ENCODE measurements at regions not wholly inside any gene's neighbourhood (a gene's known extent, or its start where the extent isn't known, plus 50 kb on each side); places are given as distances from the start of the nearest gene placed in this dataset.
"Not testable (repeated sequence)": the region's sequence is repeated elsewhere in the genome, so short reads cannot be mapped to it uniquely, and the experiment has no call there.

GRCh38 chr1:43014579-43014978 lies 55.9 kb upstream of the SLC2A1 start:
- H3K4me3 Mint-ChIP-seq; H3K27ac ChIP-seq (ENCODE audit: low read depth, low read length); ATAC-seq; H3K4me3 ChIP-seq (ENCODE audit: low read length); H3K36me3 ChIP-seq (ENCODE audit: control insufficient read depth in 2 of 3, insufficient read depth in 3 of 3, low read length in 3 of 3); H3K27me3 ChIP-seq (ENCODE audit: control insufficient read depth in 2 of 2, insufficient read depth in 2 of 2, low read length in 2 of 2); intact Hi-C loops (cut with micrococcal nuclease); H3K9me3 ChIP-seq (ENCODE audit: control insufficient read depth in 2 of 3, low read length in 3 of 3); H3K4me1 ChIP-seq (ENCODE audit: control insufficient read depth in 2 of 2, insufficient read depth in 2 of 2, low read length in 2 of 2); DNase-seq; H3K27ac Mint-ChIP-seq; POLR2A ChIA-PET; H3K9me3 Mint-ChIP-seq; H3K36me3 Mint-ChIP-seq; CTCF ChIA-PET; H3K4me1 Mint-ChIP-seq: not testable (repeated sequence)
- H3K27me3 Mint-ChIP-seq = peaks cover 0 to 49% (median 0%) of the 10 kb centered on the region in 5 donors

GRCh38 chr1:43011020-43011419 lies 52.4 kb upstream of the SLC2A1 start:
- Histone ChIP-seq H3K36me3 (ENCODE audit: control insufficient read depth in 2 of 3, insufficient read depth in 3 of 3, low read length in 3 of 3) (no peaks in the 10 kb centered on the region), H3K27me3 (ENCODE audit: control insufficient read depth in 2 of 2, insufficient read depth in 2 of 2, low read length in 2 of 2) (peaks cover 0 to 2% of the 10 kb centered on the region in 2 donors), H3K27ac (ENCODE audit: low read depth, low read length) (no peak overlapping the region), H3K4me1 (ENCODE audit: control insufficient read depth in 2 of 2, insufficient read depth in 2 of 2, low read length in 2 of 2) (no peaks in the 10 kb centered on the region), H3K9me3 (ENCODE audit: control insufficient read depth in 2 of 3, low read length in 3 of 3) (no peaks in the 10 kb centered on the region), H3K4me3 (ENCODE audit: low read length) (no peak overlapping the region)
- Mint-ChIP-seq H3K36me3 (no peaks in the 10 kb centered on the region), H3K27me3 (peaks cover 0 to 33% (median 0%) of the 10 kb centered on the region in 5 donors), H3K4me3 (no peak overlapping the region), H3K4me1 (peaks cover 0 to 1% (median 0%) of the 10 kb centered on the region in 7 donors), H3K27ac (no peak overlapping the region), H3K9me3 (no peaks in the 10 kb centered on the region)
- intact Hi-C loops (cut with micrococcal nuclease) = no loop called here
- ATAC-seq (no peak), DNase-seq (no peak)
- CTCF ChIA-PET = no interaction called here
- POLR2A ChIA-PET = no interaction called here

- ChIA-PET POLR2A (no interaction called here), CTCF (no interaction called here)
- DNase-seq (no peak), ATAC-seq (no peak)
- Histone ChIP-seq H3K4me1 (ENCODE audit: control insufficient read depth in 2 of 2, insufficient read depth in 2 of 2, low read length in 2 of 2) (no peaks in the 10 kb centered on the region), H3K4me3 (ENCODE audit: low read length) (no peak overlapping the region), H3K27ac (ENCODE audit: low read depth, low read length) (no peak overlapping the region), H3K27me3 (ENCODE audit: control insufficient read depth in 2 of 2, insufficient read depth in 2 of 2, low read length in 2 of 2) (peaks cover 0 to 2% of the 10 kb centered on the region in 2 donors), H3K9me3 (ENCODE audit: control insufficient read depth in 2 of 3, low read length in 3 of 3) (no peaks in the 10 kb centered on the region), H3K36me3 (ENCODE audit: control insufficient read depth in 2 of 3, insufficient read depth in 3 of 3, low read length in 3 of 3) (no peaks in the 10 kb centered on the region)
- Mint-ChIP-seq H3K4me1 (peaks cover 0 to 1% (median 0%) of the 10 kb centered on the region in 7 donors), H3K27me3 (peaks cover 0 to 22% (median 0%) of the 10 kb centered on the region in 5 donors), H3K9me3 (no peaks in the 10 kb centered on the region), H3K27ac (no peak overlapping the region), H3K36me3 (no peaks in the 10 kb centered on the region), H3K4me3 (no peak overlapping the region)
- intact Hi-C loops (cut with micrococcal nuclease) = no loop called here
These were observed 50.6 kb upstream of the SLC2A1 start for GRCh38 chr1:43009274-43009673.

GRCh38 chr1:43008115-43009060 lies 49.7 kb upstream of the SLC2A1 start:
- Histone ChIP-seq H3K27ac (ENCODE audit: low read depth, low read length) (no peak overlapping the region), H3K4me3 (ENCODE audit: low read length) (no peak overlapping the region), H3K36me3 (ENCODE audit: control insufficient read depth in 2 of 3, insufficient read depth in 3 of 3, low read length in 3 of 3) (no peaks in the 10 kb centered on the region), H3K9me3 (ENCODE audit: control insufficient read depth in 2 of 3, low read length in 3 of 3) (no peaks in the 10 kb centered on the region), H3K4me1 (ENCODE audit: control insufficient read depth in 2 of 2, insufficient read depth in 2 of 2, low read length in 2 of 2) (no peaks in the 10 kb centered on the region), H3K27me3 (ENCODE audit: control insufficient read depth in 2 of 2, insufficient read depth in 2 of 2, low read length in 2 of 2) (peaks cover 0 to 2% of the 10 kb centered on the region in 2 donors)
- H3K36me3 Mint-ChIP-seq = no peaks in the 10 kb centered on the region
- ChIA-PET POLR2A (no interaction called here), CTCF (no interaction called here)
- peaks cover 0 to 1% (median 0%) of the 10 kb centered on the region in 7 donors for H3K4me1 Mint-ChIP-seq
- intact Hi-C loops (cut with micrococcal nuclease) = no loop called here
- H3K9me3 Mint-ChIP-seq = no peaks in the 10 kb centered on the region
- DNase-seq (no peak), ATAC-seq (no peak)
- H3K4me3 Mint-ChIP-seq = no peak overlapping the region
- no peak overlapping the region for H3K27ac Mint-ChIP-seq
- H3K27me3 Mint-ChIP-seq = peaks cover 0 to 21% (median 0%) of the 10 kb centered on the region in 5 donors

All from naive thymus-derived CD4-positive, alpha-beta T cell (primary cell).